Nephron (organoid): ENCODE measurements at regions not wholly inside any gene's neighbourhood (a gene's known extent, or its start where the extent isn't known, plus 50 kb on each side); places are given as distances from the start of the nearest gene placed in this dataset.

Experiments
- H3K27ac Mint-ChIP-seq, 3 experiments: 2 replicates each; pipeline ENCODE4 v1.8.0; 2020; ENCODE audit warnings: mixed read lengths in 3 of 3, mild to moderate bottlenecking in 2 of 3, moderate library complexity in 1 of 3
- H3K27me3 Mint-ChIP-seq: 2 replicates; pipeline ENCODE4 v1.8.0; 2021; ENCODE audit warnings: low read depth, mild to moderate bottlenecking, moderate library complexity, mixed read lengths
- H3K36me3 Mint-ChIP-seq: 2 replicates; pipeline ENCODE4 v1.8.0; 2020; ENCODE audit warnings: low read depth, mixed read lengths
- H3K4me1 Mint-ChIP-seq: 2 replicates; pipeline ENCODE4 v1.8.0; 2020; ENCODE audit warnings: mixed read lengths
- H3K4me3 Mint-ChIP-seq, 3 experiments: 2 replicates each; pipeline ENCODE4 v1.8.0; 2020; ENCODE audit warnings: mild to moderate bottlenecking in 3 of 3, mixed read lengths in 3 of 3, moderate library complexity in 2 of 3
- H3K9me3 Mint-ChIP-seq: 2 replicates; pipeline ENCODE4 v1.8.0; 2020; ENCODE audit warnings: mixed read lengths
- CTCF ChIP-seq, 3 experiments: fragments of 200-600 bp; sonication (generic); IDR thresholded peaks; one replicate each; pipeline ENCODE4 v1.5.0; 2021; ENCODE audit warnings: antibody characterized with exemption in 3 of 3; ENCODE audit not compliant: unreplicated experiment in 3 of 3

GRCh38 chr9:13410566-13411031 is 131.1 kb upstream of the MPDZ start:
- Mint-ChIP-seq H3K4me1 (peaks cover 31% of the 10 kb centered on the region), H3K4me3 (no peak overlapping the region), H3K9me3 (no peaks in the 10 kb centered on the region), H3K36me3 (no peaks in the 10 kb centered on the region), H3K27me3 (no peaks in the 10 kb centered on the region), H3K27ac (peak overlapping the region in 2 of 3 experiments; percentile 67 to 84)
- no peak for TF ChIP-seq CTCF (IDR thresholded peaks at IDR 0.05; ENCODE audit: unreplicated experiment in 3 of 3)

- Mint-ChIP-seq H3K27me3 (no peaks in the 10 kb centered on the region), H3K27ac (peak overlapping the region in 1 of 3 experiments; percentile 25), H3K36me3 (peaks cover 3% of the 10 kb centered on the region), H3K9me3 (peaks cover 4% of the 10 kb centered on the region), H3K4me1 (peaks cover 44% of the 10 kb centered on the region), H3K4me3 (no peak overlapping the region)
- TF ChIP-seq CTCF (IDR thresholded peaks at IDR 0.05; ENCODE audit: unreplicated experiment in 3 of 3), result no peak
Measured at GRCh38 chr9:13397661-13398060, 118.2 kb upstream of the MPDZ start.

GRCh38 chr9:13397220-13397619 is 117.7 kb upstream of the MPDZ start:
- peaks cover 44% of the 10 kb centered on the region for H3K4me1 Mint-ChIP-seq
- H3K9me3 Mint-ChIP-seq, result peaks cover 7% of the 10 kb centered on the region
- no peaks in the 10 kb centered on the region for H3K27me3 Mint-ChIP-seq
- no peak overlapping the region for H3K4me3 Mint-ChIP-seq
- H3K27ac Mint-ChIP-seq, result peak overlapping the region in 2 of 3 experiments; percentile 5 to 25
- TF ChIP-seq CTCF (IDR thresholded peaks at IDR 0.05; ENCODE audit: unreplicated experiment in 3 of 3), result no peak
- peaks cover 6% of the 10 kb centered on the region for H3K36me3 Mint-ChIP-seq

- peaks cover 14% of the 10 kb centered on the region for H3K36me3 Mint-ChIP-seq
- H3K27me3 Mint-ChIP-seq, result no peaks in the 10 kb centered on the region
- H3K27ac Mint-ChIP-seq, result peak overlapping the region; percentile 1 to 25 (median 21)
- TF ChIP-seq CTCF (IDR thresholded peaks at IDR 0.05; ENCODE audit: unreplicated experiment in 3 of 3), result no peak
- H3K9me3 Mint-ChIP-seq, result peaks cover 15% of the 10 kb centered on the region
- no peak overlapping the region for H3K4me3 Mint-ChIP-seq
- peaks cover 44% of the 10 kb centered on the region for H3K4me1 Mint-ChIP-seq
Measured at GRCh38 chr9:13396418-13396817, 116.9 kb upstream of the MPDZ start.

DNA sequence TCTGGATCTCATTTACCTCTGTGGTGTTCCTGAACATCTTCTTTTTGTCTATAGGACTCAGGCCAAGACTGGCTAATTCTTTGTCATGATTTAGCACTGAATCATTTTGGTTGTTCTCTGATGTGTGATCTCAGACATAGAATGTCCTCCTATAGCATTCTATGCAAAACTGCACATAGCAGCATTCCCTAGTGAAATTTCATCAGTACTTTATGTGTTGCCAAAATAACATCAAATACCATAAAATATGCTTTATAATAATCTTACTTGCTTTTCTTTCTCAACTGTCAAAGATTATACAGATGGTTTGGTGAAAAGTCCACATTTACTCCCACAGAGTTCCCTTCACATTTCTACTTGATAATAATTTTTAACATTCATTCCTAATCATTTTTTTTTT is 115.7 kb upstream of the MPDZ start:
- H3K36me3 Mint-ChIP-seq, result peaks cover 22% of the 10 kb centered on the region
- no peaks in the 10 kb centered on the region for H3K27me3 Mint-ChIP-seq
- H3K9me3 Mint-ChIP-seq, result peaks cover 26% of the 10 kb centered on the region
- H3K4me1 Mint-ChIP-seq, result peaks cover 32% of the 10 kb centered on the region
- peak overlapping the region; percentile 60 to 62 (median 61) for H3K27ac Mint-ChIP-seq
- TF ChIP-seq CTCF (IDR thresholded peaks at IDR 0.05; ENCODE audit: unreplicated experiment in 3 of 3), result no peak
- H3K4me3 Mint-ChIP-seq, result no peak overlapping the region

DNA sequence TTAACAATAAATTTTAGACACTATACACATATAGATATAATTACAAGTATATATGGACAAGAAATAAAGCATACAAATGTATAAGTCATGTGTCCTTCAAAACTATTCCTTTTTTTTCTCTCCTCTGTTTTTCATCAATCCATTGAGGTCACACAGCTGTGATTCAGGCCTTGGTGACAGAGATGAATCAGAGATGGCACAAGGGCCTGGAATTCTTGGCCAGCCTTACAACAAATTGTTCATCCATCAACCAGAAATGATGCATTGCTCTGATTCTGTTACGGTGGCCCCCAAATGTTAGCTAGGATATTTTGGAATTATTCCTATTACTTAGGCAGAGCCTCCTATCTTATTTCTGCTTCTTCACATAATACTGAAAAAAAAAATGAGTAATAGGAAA is 108.7 kb upstream of the MPDZ start:
- H3K4me3 Mint-ChIP-seq, result no peak overlapping the region
- TF ChIP-seq CTCF (IDR thresholded peaks at IDR 0.05; ENCODE audit: unreplicated experiment in 3 of 3), result no peak
- no peaks in the 10 kb centered on the region for H3K27me3 Mint-ChIP-seq
- H3K27ac Mint-ChIP-seq, result no peak overlapping the region
- H3K4me1 Mint-ChIP-seq, result peaks cover 8% of the 10 kb centered on the region
- peaks cover 35% of the 10 kb centered on the region for H3K36me3 Mint-ChIP-seq
- peaks cover 57% of the 10 kb centered on the region for H3K9me3 Mint-ChIP-seq
